ENCODE measurements at regions not wholly inside any gene's neighbourhood (a gene's known extent, or its start where the extent isn't known, plus 50 kb on each side); places are given as distances from the start of the nearest gene placed in this dataset.
"Not testable (repeated sequence)": the region's sequence is repeated elsewhere in the genome, so short reads cannot be mapped to it uniquely, and the experiment has no call there.

DNA sequence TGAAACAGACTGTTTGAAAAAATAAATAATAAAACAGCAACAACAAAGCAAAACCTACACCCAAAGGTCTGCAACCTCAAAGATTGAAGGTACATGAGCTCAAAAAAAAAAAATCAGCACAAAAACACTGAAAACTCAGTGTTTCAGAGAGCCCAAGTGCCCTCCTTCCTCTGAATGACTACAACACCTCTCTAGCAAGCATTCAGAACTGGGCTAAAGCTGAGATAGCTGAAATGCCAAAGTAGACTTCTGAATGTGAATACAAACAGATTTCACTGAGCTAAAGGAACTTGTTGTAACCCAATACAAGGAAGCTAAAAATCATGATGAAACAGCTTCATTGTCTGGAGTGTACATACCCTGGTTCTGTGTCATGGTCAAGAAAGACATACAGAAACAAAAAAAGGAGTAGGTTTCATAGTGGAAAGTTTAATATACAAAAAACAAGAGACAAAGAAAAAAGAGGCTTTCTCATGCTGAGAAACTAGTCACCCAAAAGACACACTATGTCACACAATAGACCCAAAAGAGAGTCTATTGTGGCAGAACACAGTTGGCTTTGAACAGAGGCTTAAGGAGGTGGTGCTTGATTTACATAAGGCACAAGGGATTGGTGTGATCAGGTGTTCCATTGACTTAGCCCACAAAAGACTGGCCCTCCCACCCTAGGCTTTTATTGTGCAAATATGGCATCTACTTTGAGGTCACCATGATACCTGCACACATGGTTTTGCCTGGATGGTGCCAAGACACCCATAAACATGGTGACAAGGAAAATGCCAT, 316.6 kb downstream of the KDM5D start:
- TF ChIP-seq CTCF (IDR thresholded peaks at IDR 0.05), result no peak
- Histone ChIP-seq H3K36me3 (ENCODE audit: control insufficient read depth, insufficient read depth, low read length) (no peaks in the 10 kb centered on the region), H3K9me3 (ENCODE audit: control insufficient read depth, low read length) (no peaks in the 10 kb centered on the region), H3K79me2 (no peaks in the 10 kb centered on the region), H2AFZ (no peak overlapping the region), H3K9ac (no peak overlapping the region), H3K4me1 (no peaks in the 10 kb centered on the region), H3K4me2 (ENCODE audit: low read length) (no peak overlapping the region), H3K27me3 (ENCODE audit: control insufficient read depth, insufficient read depth, low read length) (no peaks in the 10 kb centered on the region), H3K4me3 (ENCODE audit: low read depth, low read length) (no peak overlapping the region), H3K27ac (no peak overlapping the region)

- H3K9me3 ChIP-seq (ENCODE audit: control insufficient read depth, low read length); H3K9ac ChIP-seq; H3K4me1 ChIP-seq; H3K4me3 ChIP-seq (ENCODE audit: low read depth, low read length); H3K27me3 ChIP-seq (ENCODE audit: control insufficient read depth, insufficient read depth, low read length); H3K4me2 ChIP-seq (ENCODE audit: low read length); H3K27ac ChIP-seq; H3K36me3 ChIP-seq (ENCODE audit: control insufficient read depth, insufficient read depth, low read length); H2AFZ ChIP-seq; H3K79me2 ChIP-seq: not testable (repeated sequence)
Measured at GRCh38 chrY:19427191-19427590, 317.3 kb downstream of the KDM5D start.

- Histone ChIP-seq H3K27ac (no peak overlapping the region), H3K4me3 (ENCODE audit: low read depth, low read length) (no peak overlapping the region), H3K4me1 (no peaks in the 10 kb centered on the region), H3K9me3 (ENCODE audit: control insufficient read depth, low read length) (no peaks in the 10 kb centered on the region), H2AFZ (no peak overlapping the region), H3K36me3 (ENCODE audit: control insufficient read depth, insufficient read depth, low read length) (no peaks in the 10 kb centered on the region), H3K9ac (no peak overlapping the region), H3K4me2 (ENCODE audit: low read length) (no peak overlapping the region), H3K27me3 (ENCODE audit: control insufficient read depth, insufficient read depth, low read length) (no peaks in the 10 kb centered on the region), H3K79me2 (no peaks in the 10 kb centered on the region)
- no peak for TF ChIP-seq CTCF (IDR thresholded peaks at IDR 0.05)
Measured at GRCh38 chrY:19410980-19411766, 333.4 kb downstream of the KDM5D start.

DNA sequence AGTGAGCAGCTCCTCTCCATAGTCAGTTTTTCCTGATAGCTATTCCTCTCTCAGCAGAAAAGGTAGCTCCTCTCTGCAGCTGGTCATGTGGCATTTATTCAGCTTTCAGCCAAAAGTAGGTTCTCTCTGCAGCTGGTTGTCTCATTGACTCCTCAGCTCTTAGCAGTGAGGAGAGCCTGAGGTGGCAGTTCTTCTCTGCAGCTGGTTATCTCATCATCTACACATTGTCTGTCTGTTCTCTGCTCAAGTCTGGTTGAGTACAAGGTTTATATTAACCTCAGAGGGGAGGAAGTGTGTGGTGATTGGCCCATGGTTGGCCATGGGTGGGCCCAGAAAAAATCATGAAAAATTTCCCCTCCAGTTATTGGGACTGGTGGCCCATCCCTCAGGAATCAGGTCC, 338.3 kb downstream of the KDM5D start:
- Histone ChIP-seq H3K36me3 (ENCODE audit: control insufficient read depth, insufficient read depth, low read length) (no peaks in the 10 kb centered on the region), H3K4me2 (ENCODE audit: low read length) (no peak overlapping the region), H3K79me2 (no peaks in the 10 kb centered on the region), H3K4me1 (no peaks in the 10 kb centered on the region), H3K9me3 (ENCODE audit: control insufficient read depth, low read length) (no peaks in the 10 kb centered on the region), H3K4me3 (ENCODE audit: low read depth, low read length) (no peak overlapping the region), H3K27me3 (ENCODE audit: control insufficient read depth, insufficient read depth, low read length) (no peaks in the 10 kb centered on the region), H3K9ac (no peak overlapping the region), H2AFZ (no peak overlapping the region), H3K27ac (no peak overlapping the region)
- TF ChIP-seq CTCF (IDR thresholded peaks at IDR 0.05), result no peak

- TF ChIP-seq CTCF (IDR thresholded peaks at IDR 0.05), result no peak
- H3K27me3 ChIP-seq (ENCODE audit: control insufficient read depth, insufficient read depth, low read length), result no peaks in the 10 kb centered on the region
- H3K27ac ChIP-seq, result no peak overlapping the region
- no peak overlapping the region for H3K4me3 ChIP-seq (ENCODE audit: low read depth, low read length)
- H3K4me2 ChIP-seq (ENCODE audit: low read length), result no peak overlapping the region
- no peak overlapping the region for H2AFZ ChIP-seq
- no peaks in the 10 kb centered on the region for H3K36me3 ChIP-seq (ENCODE audit: control insufficient read depth, insufficient read depth, low read length)
- no peak overlapping the region for H3K9ac ChIP-seq
- H3K4me1 ChIP-seq, result no peaks in the 10 kb centered on the region
- H3K9me3 ChIP-seq (ENCODE audit: control insufficient read depth, low read length), result no peaks in the 10 kb centered on the region
- no peaks in the 10 kb centered on the region for H3K79me2 ChIP-seq
Measured at GRCh38 chrY:19405598-19405997, 338.9 kb downstream of the KDM5D start.

Measured in parathyroid adenoma (tissue), 2 donors.